ENCODE measurements at regions not wholly inside any gene's neighbourhood (a gene's known extent, or its start where the extent isn't known, plus 50 kb on each side); places are given as distances from the start of the nearest gene placed in this dataset.

DNA sequence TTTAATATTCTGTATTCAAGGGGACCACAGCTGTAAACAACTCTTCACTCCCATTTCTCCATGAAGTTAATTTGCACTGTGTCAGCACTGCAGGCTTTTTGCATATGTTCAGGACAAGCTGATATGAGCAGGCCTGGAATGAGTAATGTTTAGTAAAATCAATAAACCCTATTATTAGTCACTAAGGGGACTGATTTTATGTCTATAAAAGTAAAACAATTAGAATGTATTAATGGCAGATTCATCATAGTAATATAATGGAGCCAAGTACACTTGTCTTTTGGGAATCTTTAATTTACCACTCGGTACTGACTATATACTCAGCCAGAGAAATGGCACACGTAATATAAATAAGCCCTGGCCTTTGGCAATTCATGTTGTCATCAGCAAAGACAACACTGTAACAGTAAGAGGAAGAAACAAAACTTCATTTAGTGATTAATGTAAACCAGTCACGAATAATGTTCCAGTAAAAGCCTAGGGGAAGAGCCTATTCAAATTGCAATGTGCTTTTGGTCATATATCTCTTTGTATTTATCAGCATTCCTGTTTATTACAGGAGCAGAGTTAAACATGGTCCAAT is 111.6 kb downstream of the ZNF608 start:
- H3K9me3 ChIP-seq (ENCODE audit: control insufficient read depth, insufficient read depth, low read depth, low read length) = no peaks in the 10 kb centered on the region
- peaks cover 0 to 15% of the 10 kb centered on the region in 2 experiments; a peak in 2 of 3 replicates for H3K36me3 ChIP-seq (ENCODE audit: control insufficient read depth in 2 of 2, insufficient read depth in 1 of 2, low read length in 2 of 2)
- CTCF ChIA-PET = interaction anchor here (1.0 kb wide), 1 partner anchor 345 kb away, joined by 3 read pairs; no protein-coding TSS in a partner anchor
- peaks cover 32% of the 10 kb centered on the region for H3K4me1 ChIP-seq (ENCODE audit: control insufficient read depth, insufficient read depth, low read length)
- no peak overlapping the region for H3K4me3 ChIP-seq (ENCODE audit: low read depth, low read length)
- POLR2A ChIA-PET = interaction anchor here (1.2 kb wide), 1 partner anchor 36 kb away, joined by 3 read pairs; no protein-coding TSS in a partner anchor
- 0 out of 2 replicates have a peak overlapping the region, but pooled peaks have one; percentile 29 for H3K27ac ChIP-seq (ENCODE audit: extremely low read depth, low read depth, low read length)
- TF ChIP-seq, protein P1, sequence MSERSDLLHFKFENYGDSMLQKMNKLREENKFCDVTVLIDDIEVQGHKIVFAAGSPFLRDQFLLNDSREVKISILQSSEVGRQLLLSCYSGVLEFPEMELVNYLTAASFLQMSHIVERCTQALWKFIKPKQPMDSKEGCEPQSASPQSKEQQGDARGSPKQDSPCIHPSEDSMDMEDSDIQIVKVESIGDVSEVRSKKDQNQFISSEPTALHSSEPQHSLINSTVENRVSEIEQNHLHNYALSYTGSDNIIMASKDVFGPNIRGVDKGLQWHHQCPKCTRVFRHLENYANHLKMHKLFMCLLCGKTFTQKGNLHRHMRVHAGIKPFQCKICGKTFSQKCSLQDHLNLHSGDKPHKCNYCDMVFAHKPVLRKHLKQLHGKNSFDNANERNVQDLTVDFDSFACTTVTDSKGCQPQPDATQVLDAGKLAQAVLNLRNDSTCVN (tag by site-specific recombination; optimal IDR thresholded peaks at IDR 0.05) = no peak
- TF ChIP-seq ZNF341 (tag by site-specific recombination; IDR thresholded peaks at IDR 0.05; ENCODE audit: low read depth) (peak; percentile 22; the same call in 1 of the 2 replicates), ZXDB (tag by site-specific recombination; IDR thresholded peaks at IDR 0.05) (peak; percentile 40; the same call in 1 of the 2 replicates), ZNF146 (tag by site-specific recombination; IDR thresholded peaks at IDR 0.05) (no peak), HOXC10 (CRISPR knock-in tag; IDR thresholded peaks at IDR 0.05) (no peak), ZNF24 (tag by site-specific recombination; IDR thresholded peaks at IDR 0.05) (no peak), WT1 (tag by site-specific recombination; IDR thresholded peaks at IDR 0.05) (no peak; the same call in none of the 2 replicates), ZSCAN30 (tag by site-specific recombination; IDR thresholded peaks at IDR 0.05) (peak; percentile 56; the same call in 1 of the 2 replicates), ZNF221 (tag by site-specific recombination; IDR thresholded peaks at IDR 0.05; ENCODE audit: borderline replicate concordance) (no peak), ZFP37 (tag by site-specific recombination; IDR thresholded peaks at IDR 0.05) (no peak), ZNF600 (tag by site-specific recombination; IDR thresholded peaks at IDR 0.05) (peak; percentile 71; the same call in 1 of the 2 replicates), ZNF10 (tag by site-specific recombination; IDR thresholded peaks at IDR 0.05) (peak; percentile 38; the same call in 1 of the 2 replicates), ZBTB17 (tag by site-specific recombination; IDR thresholded peaks at IDR 0.05) (peak; percentile 23; the same call in 1 of the 2 replicates), SP7 (tag by site-specific recombination; IDR thresholded peaks at IDR 0.05) (peak; percentile 92), ZNF768 (tag by site-specific recombination; IDR thresholded peaks at IDR 0.05) (no peak), PRDM1 (tag by site-specific recombination; IDR thresholded peaks at IDR 0.05) (no peak), FEZF1 (tag by site-specific recombination; IDR thresholded peaks at IDR 0.05) (peak; percentile 97), ZNF629 (tag by site-specific recombination; IDR thresholded peaks at IDR 0.05) (peak; percentile 85), ZEB2 (tag by site-specific recombination; IDR thresholded peaks at IDR 0.05) (peak; percentile 71; the same call in 1 of the 2 replicates), ZNF211 (tag by site-specific recombination; IDR thresholded peaks at IDR 0.05; ENCODE audit: low read depth) (no peak), ZNF548 (tag by site-specific recombination; IDR thresholded peaks at IDR 0.05) (no peak), IKZF3 (tag by site-specific recombination; IDR thresholded peaks at IDR 0.05) (peak; percentile 83)
- TF ChIP-seq, protein P2, sequence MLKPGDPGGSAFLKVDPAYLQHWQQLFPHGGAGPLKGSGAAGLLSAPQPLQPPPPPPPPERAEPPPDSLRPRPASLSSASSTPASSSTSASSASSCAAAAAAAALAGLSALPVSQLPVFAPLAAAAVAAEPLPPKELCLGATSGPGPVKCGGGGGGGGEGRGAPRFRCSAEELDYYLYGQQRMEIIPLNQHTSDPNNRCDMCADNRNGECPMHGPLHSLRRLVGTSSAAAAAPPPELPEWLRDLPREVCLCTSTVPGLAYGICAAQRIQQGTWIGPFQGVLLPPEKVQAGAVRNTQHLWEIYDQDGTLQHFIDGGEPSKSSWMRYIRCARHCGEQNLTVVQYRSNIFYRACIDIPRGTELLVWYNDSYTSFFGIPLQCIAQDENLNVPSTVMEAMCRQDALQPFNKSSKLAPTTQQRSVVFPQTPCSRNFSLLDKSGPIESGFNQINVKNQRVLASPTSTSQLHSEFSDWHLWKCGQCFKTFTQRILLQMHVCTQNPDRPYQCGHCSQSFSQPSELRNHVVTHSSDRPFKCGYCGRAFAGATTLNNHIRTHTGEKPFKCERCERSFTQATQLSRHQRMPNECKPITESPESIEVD (tag by site-specific recombination; IDR thresholded peaks at IDR 0.05) = peak; percentile 61
- TF ChIP-seq, protein P3, sequence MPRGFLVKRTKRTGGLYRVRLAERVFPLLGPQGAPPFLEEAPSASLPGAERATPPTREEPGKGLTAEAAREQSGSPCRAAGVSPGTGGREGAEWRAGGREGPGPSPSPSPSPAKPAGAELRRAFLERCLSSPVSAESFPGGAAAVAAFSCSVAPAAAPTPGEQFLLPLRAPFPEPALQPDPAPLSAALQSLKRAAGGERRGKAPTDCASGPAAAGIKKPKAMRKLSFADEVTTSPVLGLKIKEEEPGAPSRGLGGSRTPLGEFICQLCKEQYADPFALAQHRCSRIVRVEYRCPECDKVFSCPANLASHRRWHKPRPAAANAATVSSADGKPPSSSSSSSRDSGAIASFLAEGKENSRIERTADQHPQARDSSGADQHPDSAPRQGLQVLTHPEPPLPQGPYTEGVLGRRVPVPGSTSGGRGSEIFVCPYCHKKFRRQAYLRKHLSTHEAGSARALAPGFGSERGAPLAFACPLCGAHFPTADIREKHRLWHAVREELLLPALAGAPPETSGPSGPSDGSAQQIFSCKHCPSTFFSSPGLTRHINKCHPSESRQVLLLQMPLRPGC (tag by site-specific recombination; IDR thresholded peaks at IDR 0.05) = 0 out of 2 replicates have a peak, but pooled peaks have one; percentile 14
- TF ChIP-seq, protein P4, sequence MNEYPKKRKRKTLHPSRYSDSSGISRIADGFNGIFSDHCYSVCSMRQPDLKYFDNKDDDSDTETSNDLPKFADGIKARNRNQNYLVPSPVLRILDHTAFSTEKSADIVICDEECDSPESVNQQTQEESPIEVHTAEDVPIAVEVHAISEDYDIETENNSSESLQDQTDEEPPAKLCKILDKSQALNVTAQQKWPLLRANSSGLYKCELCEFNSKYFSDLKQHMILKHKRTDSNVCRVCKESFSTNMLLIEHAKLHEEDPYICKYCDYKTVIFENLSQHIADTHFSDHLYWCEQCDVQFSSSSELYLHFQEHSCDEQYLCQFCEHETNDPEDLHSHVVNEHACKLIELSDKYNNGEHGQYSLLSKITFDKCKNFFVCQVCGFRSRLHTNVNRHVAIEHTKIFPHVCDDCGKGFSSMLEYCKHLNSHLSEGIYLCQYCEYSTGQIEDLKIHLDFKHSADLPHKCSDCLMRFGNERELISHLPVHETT (tag by site-specific recombination; IDR thresholded peaks at IDR 0.05) = 0 out of 2 replicates have a peak, but pooled peaks have one; percentile 19
- TF ChIP-seq, protein P5, sequence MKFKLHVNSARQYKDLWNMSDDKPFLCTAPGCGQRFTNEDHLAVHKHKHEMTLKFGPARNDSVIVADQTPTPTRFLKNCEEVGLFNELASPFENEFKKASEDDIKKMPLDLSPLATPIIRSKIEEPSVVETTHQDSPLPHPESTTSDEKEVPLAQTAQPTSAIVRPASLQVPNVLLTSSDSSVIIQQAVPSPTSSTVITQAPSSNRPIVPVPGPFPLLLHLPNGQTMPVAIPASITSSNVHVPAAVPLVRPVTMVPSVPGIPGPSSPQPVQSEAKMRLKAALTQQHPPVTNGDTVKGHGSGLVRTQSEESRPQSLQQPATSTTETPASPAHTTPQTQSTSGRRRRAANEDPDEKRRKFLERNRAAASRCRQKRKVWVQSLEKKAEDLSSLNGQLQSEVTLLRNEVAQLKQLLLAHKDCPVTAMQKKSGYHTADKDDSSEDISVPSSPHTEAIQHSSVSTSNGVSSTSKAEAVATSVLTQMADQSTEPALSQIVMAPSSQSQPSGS (tag by site-specific recombination; IDR thresholded peaks at IDR 0.05; ENCODE audit: low read depth) = peak; percentile 70; the same call in 1 of the 2 replicates
- TF ChIP-seq, protein P6, sequence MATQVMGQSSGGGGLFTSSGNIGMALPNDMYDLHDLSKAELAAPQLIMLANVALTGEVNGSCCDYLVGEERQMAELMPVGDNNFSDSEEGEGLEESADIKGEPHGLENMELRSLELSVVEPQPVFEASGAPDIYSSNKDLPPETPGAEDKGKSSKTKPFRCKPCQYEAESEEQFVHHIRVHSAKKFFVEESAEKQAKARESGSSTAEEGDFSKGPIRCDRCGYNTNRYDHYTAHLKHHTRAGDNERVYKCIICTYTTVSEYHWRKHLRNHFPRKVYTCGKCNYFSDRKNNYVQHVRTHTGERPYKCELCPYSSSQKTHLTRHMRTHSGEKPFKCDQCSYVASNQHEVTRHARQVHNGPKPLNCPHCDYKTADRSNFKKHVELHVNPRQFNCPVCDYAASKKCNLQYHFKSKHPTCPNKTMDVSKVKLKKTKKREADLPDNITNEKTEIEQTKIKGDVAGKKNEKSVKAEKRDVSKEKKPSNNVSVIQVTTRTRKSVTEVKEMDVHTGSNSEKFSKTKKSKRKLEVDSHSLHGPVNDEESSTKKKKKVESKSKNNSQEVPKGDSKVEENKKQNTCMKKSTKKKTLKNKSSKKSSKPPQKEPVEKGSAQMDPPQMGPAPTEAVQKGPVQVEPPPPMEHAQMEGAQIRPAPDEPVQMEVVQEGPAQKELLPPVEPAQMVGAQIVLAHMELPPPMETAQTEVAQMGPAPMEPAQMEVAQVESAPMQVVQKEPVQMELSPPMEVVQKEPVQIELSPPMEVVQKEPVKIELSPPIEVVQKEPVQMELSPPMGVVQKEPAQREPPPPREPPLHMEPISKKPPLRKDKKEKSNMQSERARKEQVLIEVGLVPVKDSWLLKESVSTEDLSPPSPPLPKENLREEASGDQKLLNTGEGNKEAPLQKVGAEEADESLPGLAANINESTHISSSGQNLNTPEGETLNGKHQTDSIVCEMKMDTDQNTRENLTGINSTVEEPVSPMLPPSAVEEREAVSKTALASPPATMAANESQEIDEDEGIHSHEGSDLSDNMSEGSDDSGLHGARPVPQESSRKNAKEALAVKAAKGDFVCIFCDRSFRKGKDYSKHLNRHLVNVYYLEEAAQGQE (tag by site-specific recombination; IDR thresholded peaks at IDR 0.05) = no peak

Measured in HEK293 (cell line).